ENCODE measurements at regions not wholly inside any gene's neighbourhood (a gene's known extent, or its start where the extent isn't known, plus 50 kb on each side); places are given as distances from the start of the nearest gene placed in this dataset.

DNA sequence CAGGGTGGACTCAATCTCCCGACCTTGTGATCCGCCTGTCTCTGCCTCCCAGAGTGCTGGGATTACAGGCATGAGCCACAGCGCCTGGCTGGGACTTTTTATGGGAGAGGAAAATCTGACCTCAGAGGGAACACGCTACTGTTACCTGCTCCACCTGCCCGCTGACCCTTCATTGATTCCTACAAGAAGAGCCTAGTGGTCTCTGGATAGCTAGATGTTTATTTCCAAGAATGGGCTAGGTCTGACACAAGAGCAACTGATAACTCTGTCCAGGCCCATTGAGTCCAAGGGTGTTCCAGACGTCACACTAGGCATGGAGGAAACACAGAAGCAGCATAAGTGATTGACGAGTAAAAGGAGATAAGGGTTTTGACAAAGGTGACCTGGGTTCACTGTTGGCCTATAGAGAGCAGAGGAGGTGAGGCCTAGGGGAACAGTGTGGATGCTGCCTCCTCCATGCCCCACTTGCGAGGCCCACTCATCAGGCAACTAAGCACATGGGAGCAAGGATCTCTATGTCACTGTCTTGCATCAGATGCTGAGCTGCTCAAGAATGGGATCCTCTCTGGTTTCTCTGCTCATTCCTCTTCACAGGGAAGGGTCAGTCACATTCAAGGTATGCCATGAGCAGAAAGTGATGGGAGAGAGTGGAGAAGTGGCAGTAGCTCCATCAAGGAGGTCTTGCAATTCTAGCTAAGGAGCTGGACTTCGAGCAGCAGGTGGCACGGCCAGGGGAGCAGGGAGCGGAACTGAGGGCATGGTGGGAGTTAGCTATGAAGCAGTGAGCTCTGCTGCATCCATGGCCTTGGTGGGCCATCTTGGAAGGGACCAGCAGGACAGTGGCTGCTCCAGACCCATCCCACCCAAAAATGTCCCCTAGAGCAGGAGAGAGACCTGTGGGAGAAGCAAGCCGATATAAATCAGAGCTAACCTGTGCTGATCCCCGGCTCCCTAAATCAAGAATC is 145.2 kb downstream of the WSCD1 start:
- DNase-seq, result no peak

DNA sequence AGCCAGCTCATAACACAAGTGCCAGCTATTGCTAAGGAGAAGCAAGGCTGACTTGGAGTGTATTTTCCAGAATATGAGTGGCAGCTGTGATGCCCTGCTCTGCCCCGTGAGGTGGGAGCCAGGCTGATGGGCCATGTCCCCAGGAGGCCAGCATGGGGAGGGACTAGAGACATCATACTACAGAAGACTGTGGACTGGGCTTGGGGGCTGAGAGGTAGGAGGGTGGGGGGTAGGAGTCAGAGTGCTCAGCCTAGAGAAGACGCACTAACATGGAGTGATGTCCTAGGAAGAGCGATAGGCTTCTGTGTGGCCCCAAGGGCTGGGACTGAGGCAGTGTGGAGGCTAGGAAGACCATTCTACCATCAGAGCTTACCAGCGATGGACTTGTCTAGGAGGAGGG is 143.7 kb downstream of the WSCD1 start:
- no peak for DNase-seq

DNA sequence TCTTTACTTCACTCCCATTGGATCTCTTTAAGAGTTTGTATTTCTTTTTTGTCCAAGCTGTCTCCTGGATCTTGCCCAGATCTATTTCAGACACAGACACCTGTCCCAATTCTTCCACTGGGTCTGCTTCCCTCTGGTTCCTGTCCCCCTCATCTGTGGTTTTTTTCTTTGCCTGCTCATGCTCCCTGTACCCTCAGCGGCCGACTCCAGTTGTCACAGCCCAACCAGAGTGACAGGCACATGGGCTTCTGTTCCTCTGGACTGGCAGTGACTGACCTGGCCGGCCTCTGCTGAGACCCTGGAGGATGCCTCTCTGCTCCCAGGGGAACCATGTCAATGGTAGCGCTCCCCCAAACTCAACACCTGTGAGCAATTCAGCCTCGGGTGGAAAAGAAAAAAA is 142.6 kb downstream of the WSCD1 start:
- no peak for DNase-seq

DNA sequence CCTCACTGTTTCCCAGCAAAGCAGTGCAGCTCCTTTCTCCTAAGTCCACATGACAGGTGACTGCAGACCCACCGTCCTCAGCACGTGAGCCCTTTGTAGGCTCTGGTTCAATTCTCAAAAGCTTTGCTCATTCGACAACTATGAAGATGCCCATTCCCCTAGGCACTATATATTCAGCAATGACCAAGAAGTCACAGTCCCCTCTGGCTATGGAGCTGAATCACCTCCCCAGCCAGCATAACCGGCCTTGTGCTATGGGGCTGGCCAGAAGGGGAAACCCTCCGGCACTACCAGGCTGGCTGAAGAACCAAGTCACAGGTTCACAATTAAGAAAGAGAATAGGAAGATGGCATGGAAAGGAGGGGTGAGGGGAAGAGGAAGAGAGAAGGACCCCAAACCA is 139.7 kb downstream of the WSCD1 start:
- no peak for DNase-seq

DNA sequence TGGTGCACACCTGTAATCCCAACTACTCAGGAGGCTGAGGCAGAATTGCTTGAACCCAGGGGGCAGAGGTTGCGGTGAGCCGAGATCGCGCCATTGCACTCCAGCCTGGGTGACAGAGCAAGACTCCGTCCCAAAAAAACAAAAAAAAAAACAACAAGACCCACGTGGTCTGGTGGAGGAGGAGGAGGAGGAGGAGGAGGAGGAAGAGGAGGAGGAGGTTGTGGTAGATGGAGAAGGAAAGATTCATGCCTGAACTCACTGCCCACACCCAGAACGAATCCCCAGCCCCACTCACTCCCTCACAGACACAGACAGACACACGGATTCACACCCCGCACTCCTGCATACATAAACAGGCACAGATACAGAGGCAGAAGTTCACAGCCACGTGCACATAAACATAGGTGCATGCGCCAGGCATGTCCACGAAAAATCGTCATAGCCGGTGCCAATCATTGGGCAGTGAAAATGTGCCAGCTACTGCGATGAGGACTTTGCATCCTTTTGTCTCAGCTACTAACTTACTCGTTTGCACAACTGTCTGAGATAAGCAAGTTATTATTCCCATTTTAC is 138.5 kb downstream of the WSCD1 start:
- DNase-seq, result no peak

DNA sequence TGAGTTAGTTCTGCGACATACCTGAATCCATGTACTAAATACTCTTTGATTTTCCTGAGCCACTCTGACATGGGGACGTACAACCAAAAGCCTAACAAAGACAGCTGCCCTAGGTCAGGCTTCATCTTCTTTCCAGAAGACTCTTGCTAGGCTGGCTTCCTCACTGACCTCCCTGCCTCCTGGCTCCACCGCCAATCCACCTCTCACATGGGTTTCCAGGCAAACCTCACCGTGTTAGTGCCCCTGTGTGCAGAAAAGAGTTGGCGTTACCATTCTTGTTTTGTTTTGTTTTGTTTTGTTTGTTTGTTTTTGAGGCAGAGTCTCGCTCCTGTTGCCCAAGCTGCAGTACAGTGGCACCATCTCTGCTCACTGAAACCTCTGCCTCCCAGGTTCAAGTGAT is 135.3 kb downstream of the WSCD1 start:
- DNase-seq, result no peak

DNA sequence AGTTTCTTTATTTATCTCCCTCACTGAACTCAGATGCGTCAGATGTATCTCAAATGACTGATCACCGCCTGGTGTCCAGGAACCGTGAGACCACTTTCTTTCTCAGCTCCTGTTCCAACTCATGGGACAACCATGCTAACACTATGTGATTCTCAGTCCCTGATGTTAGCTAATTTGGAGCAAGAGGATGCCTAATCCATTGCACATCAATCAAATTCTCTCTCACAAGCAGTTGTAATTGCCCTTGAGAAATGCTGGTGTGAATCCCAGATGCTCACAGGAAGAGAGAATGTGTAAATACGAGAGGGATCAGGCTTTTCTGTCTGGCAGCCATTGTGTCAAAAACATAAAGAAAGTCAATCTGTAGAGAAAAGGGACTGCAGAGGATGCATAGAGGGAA is 134.9 kb downstream of the WSCD1 start:
- no peak for DNase-seq

DNA sequence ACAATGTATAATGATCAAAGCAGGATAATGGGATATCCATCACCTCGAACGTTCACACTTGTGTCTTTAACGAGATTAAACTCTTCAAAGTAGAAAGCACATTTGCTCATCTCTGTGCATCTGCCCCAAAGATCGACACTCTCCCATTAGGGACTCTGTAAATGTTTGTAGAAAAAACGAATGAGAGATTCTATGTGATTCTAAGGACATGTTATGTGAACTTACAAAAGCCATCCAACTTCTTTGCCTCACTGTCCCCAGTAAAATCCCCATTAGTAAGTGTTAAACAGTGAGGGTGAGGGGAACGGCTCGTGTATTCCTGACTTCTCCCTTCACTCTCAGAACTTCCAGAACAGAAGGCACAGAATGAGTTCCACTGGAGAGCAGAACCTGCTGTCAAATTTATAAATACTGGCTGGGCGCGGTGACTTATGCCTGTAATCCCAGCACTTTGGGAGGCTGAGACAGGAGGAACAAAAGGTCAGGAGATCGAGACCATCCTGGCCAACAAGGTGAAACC is 134.1 kb downstream of the WSCD1 start:
- DNase-seq, result no peak

DNA sequence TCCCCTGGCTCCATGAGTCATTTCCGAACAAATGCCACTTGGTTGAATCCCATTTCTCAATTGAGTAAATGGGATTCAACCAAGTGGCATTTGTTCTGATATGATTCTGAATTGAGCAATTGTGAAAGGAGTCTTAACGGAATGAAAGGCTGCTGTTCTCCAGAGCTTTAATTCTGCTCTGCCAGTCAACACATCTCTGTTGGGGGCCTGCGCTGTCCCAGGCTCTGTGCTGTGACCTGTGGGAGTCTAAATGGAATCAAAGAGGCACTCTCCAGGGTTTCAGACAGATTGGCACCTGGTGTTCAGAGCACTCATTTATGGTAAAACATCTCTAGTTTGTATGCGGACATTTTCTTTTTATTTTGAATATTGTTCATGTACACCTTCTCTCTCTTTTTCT is 126.2 kb downstream of the WSCD1 start:
- no peak for DNase-seq

DNA sequence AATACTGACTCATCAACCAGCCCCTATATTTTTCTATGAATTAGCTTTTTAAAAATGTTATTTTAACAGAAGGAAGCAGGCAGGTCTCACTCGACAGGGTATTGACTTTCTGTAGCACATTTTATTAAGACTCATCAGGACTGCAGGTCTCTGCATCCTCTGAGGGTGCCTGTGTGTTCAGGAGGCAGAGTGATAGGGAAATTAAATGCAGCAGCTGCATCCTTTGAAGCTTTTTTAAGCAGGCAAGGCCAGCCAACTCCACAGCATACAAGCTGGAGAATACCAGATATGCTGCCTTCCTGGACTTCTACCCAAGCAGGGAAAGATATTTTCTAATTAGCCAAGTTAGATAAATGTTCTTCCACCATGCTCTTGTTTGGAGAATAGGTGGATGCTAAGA is 124.9 kb downstream of the WSCD1 start:
- DNase-seq, result peak in 1 of 51 donors; percentile 5

DNA sequence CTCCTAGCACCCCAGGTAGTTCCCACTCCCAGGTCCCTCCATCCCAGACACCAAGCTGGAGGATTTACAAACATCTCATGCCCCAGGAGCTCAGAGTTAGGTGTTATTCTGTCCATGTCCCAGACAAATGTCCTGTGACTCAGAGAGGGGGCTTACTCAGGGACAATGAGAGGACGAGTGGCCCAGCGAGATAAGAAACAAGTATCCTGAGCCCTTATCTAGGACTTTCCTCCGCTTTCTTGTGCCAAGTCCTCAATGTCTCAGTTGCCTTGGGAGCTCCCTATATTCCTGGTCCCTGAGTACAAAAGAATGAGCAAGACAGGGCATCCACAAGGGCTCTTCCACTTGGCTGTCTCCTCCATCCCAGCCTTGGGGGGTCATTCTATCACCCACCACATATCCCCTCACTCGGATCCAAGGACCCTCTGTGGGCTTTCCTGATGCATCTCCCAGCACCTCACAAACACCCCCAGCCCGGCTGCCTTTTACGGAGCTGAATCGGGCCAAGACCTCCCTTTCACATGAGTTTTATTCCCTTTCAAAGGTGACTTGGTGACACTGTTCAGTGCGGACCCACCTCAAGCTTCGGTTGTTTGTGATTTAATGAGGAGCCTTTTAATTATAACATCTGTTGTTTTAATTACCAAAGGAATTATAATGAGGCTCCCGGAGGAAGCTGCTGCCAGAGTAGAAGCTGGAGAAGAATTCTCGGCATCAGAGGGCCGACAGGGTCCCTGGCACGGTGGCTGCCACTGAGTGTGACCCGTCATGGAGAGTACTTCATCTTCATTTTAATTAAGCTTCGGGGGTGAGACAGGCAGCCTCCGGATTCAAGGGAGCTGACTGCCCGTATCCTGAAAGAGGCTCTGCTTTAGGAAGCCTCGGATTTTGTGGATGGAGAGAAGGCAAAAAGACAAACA is 121.5 kb downstream of the WSCD1 start:
- no peak for DNase-seq

DNA sequence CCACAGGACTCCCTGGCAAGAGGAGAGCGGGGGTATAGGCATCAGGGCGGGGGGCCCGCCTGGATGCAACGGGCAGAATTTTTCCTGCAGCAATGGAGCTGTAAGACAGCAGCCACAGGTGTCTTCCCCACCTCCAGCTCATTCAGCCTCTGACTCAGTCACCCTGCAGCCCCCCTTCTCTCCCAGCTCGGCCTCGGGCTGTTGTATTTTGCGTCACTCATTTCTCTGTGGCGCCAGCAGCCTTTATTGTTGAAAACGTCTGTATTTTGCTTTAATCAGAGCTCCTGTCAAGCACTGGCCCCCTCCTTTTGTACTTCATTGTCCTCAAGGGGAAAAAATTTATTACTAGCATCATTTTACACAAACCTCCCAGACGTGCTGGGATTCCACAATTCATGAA is 117.7 kb downstream of the WSCD1 start:
- no peak for DNase-seq

DNA sequence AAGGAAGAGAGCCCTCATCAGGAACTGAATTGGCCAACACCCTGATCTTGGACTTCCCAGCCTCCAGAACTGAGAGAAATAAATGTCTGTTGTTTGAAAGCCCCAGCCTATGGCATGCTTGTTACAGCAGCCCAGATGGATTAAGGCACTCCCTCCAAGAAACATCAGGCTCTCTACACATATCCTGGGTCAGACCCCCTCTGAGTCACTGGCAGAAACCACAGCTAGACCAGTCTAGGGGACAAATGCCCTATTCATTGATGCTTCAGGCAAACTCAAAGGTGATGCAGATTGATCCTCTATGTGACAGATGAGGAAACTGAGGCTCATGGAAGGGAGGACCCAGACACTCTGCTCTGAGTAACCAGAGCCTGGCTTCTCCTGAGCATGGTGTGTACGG is 116.8 kb downstream of the WSCD1 start:
- no peak for DNase-seq

DNA sequence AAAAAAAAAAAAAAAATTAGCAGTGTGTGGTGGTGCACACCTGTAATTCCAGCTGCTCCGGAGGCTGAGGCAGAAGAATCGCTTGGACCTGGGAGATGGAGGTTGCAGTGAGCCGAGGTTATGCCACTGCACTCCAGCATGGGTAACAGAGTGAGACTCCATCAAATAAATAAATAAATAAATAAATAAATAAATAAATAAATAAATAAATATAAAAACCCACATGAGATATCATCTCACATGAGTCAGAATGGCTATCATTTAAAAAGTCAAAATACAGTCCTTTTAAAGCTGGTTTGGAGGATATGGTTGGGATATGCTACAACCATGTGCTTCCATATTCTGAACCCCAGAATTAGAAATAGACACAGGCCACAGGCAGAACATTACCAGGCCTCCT is 114.3 kb downstream of the WSCD1 start:
- DNase-seq, result no peak

DNA sequence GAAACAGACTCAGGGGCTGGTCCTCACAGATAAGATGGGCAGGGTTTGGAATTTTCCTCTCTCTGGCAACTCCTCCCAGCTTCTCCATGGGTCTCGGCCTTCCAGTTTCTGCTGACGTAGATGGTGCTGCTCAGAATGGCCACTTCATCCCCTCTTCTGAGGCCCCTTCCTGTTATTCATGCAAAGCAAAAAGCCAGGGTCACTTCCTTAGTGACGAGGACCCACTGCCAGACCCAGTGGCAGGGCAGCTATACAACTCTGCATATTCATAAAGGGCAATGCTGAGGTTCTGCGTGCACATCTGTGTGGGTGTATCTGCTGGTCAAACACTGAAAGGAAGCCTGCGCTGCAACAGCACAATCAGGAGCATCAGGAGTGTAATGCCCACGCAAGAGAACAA is 108.8 kb downstream of the WSCD1 start:
- DNase-seq, result no peak

DNA sequence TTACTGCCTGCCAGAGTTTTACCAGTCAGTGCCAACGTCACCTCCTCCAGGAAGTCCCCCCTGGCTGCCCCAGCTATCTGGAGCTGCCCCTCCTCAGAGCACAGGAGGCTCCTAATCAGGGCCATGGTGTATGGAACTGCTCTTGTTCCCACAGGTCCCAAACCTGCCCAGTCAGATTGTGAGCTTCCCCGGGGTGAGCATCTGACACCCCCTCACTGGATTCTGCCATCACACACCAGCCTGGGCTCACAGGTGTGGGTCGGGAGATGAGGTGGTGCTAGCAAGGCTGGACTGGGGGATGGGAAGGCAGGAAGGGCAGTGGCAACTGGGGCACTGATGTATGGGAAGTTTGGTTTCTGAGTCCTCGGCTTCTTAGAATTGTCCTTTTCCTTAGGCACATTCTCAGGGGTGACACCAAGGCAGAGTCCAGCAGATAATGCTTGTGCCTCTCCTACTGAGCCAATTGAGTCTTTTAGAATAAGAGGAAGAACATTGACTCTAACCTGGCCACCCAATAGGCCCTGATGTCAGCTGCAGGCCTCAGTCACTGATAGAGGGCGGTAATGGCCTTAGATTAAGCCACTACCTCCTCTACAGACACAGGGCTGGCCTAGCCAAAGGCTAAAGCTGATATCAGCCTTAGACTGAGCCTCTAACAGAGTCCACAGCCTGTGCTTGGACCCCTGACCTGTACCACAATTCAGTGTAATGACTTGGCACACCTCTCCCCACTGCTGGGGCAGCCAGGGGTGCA is 107.9 kb downstream of the WSCD1 start:
- DNase-seq, result no peak
